Breast epithelium (tissue), 4 donors: ENCODE measurements at regions not wholly inside any gene's neighbourhood (a gene's known extent, or its start where the extent isn't known, plus 50 kb on each side); places are given as distances from the start of the nearest gene placed in this dataset.

Experiments used
- DNase-seq, 2 donors: peaks; one replicate each; pipeline ENCODE4 v3.0.0-alpha.2; 2019; ENCODE audit warnings: low spot score in 2 of 2
- H3K27ac ChIP-seq, 2 donors: fragments of 200-600 bp; sonication (generic) in 1 of 2; one replicate each; pipeline ENCODE4 v1.5.1; 2016 to 2019; ENCODE audit warnings: mild to moderate bottlenecking in 1 of 2
- H3K27me3 ChIP-seq, 2 donors: fragments of 200-600 bp; sonication (generic) in 1 of 2; one replicate each; pipeline versions ENCODE4 v1.5.1 to v1.6.0; 2017 to 2019; ENCODE audit warnings: control low read depth in 1 of 2, mild to moderate bottlenecking in 1 of 2
- H3K36me3 ChIP-seq: fragments of 200-600 bp; one replicate; pipeline ENCODE4 v1.5.1; 2019
- H3K4me1 ChIP-seq, 2 donors: fragments of 200-600 bp; sonication (generic); one replicate each; pipeline ENCODE4 v1.5.1; 2016 to 2019; ENCODE audit warnings: control low read depth in 1 of 2
- H3K4me3 ChIP-seq, 3 donors: fragments of 200-600 bp; sonication (generic); 1 replicate in 2 of 3; 2 replicates in 1 of 3; pipeline ENCODE4 v1.5.1; 2016 to 2019; ENCODE audit warnings: mild to moderate bottlenecking in 3 of 3, moderate library complexity in 2 of 3
- H3K9me3 ChIP-seq, 2 donors: fragments of 200-600 bp; sonication (generic) in 1 of 2; one replicate each; pipeline ENCODE4 v1.5.1; 2016 to 2019; ENCODE audit warnings: control low read depth in 1 of 2
- CTCF ChIP-seq, 3 donors: fragments of 450-650 bp; IDR thresholded peaks; one replicate each; pipeline ENCODE4 v1.5.1; 2016 to 2017; ENCODE audit warnings: antibody characterized with exemption in 3 of 3, mild to moderate bottlenecking in 3 of 3, moderate library complexity in 3 of 3
- POLR2A ChIP-seq: fragments of 450-650 bp; IDR thresholded peaks from one replicate; pipeline ENCODE4 v1.6.1; 2016; ENCODE audit warnings: antibody characterized with exemption, mild to moderate bottlenecking, moderate library complexity
- POLR2AphosphoS5 ChIP-seq, 3 donors: sonication (generic); formaldehyde crosslinking; IDR thresholded peaks; one replicate each; pipeline ENCODE4 v1.6.1; 2017; ENCODE audit warnings: antibody characterized with exemption in 3 of 3
- intact Hi-C: fragments of 100-400 bp; cut with DNase I; formaldehyde crosslinking; loops from one replicate; pipeline ENCODE4 v1.15.1; 2023; ENCODE audit warnings: low total_unique reads

DNA sequence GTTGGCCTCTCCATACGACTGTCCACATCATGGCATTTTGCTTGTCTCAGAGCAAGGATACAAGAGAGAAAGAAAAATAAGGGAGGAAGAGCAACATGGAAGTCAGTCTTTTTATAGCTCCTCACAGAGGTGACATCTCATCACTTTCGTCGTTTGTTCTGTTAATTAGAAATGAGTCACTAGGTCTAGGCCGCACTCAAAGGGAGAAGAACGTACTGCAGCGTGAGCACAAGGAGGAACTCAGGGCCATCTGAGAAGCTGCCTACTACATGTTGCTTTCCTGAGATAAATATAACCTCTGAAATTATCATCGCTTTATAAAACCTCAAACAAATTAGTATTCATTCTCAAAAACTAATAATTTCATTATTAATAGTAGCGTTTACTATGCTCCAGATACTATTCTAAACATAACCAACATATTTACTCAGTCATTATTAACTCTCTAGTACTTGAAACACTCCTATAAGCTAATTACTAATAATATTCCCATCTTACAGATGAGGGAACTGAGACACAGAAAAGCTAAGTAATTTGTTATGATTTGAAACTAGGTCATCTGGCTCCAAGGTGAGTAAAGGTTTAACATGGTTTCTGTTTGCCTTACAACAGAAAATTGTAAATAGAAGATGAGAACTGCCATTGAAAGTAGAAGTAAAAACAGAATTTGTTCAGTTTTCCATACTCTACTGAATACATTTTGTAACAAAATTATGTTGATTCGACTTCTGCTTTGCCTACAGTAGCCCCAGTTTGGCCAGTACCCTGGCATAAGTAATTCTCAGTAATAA is 213.2 kb upstream of the UGT8 start:
- no peak for DNase-seq
- Histone ChIP-seq H3K36me3 (no peaks in the 10 kb centered on the region), H3K4me1 (no peaks in the 10 kb centered on the region), H3K4me3 (no peak overlapping the region), H3K27ac (no peak overlapping the region), H3K9me3 (no peaks in the 10 kb centered on the region), H3K27me3 (no peaks in the 10 kb centered on the region)
- intact Hi-C loops: no loop called here
- TF ChIP-seq POLR2AphosphoS5 (IDR thresholded peaks at IDR 0.05) (no peak), CTCF (IDR thresholded peaks at IDR 0.05) (no peak), POLR2A (no peak)

DNA sequence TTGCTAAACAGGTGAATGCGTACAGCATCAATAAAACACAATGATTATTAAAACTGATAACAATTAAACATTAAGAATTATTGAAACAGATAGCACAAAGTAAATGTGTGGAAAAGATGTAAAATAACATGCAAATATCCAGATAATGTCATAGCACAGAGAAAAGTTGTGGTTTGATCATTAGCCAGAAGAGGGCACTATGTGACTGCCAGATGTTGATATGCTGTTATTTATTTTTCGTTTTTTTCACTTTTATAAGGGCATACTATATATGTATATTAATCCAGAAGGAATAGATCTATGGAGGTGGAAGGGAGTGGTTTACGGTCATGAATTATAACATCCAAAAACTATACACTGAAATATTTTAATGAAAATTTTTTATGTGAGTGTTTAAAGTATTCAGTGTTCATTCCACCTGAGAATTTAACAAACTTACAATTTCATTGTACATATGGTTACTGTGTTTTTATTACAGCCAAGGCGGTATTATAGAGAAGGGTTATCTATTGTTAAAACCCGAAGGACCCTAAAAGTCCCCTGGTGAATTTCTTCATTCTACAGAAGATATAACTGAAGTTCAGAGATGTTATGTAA is 211.9 kb upstream of the UGT8 start:
- TF ChIP-seq POLR2A (no peak), CTCF (IDR thresholded peaks at IDR 0.05) (peak in 2 of 3 donors; percentile 48 to 53), POLR2AphosphoS5 (IDR thresholded peaks at IDR 0.05) (no peak)
- H3K4me1 ChIP-seq: no peaks in the 10 kb centered on the region
- no peak overlapping the region for H3K4me3 ChIP-seq
- DNase-seq: no peak
- no peak overlapping the region for H3K27ac ChIP-seq
- intact Hi-C loops: no loop called here
- H3K9me3 ChIP-seq: no peaks in the 10 kb centered on the region
- H3K27me3 ChIP-seq: no peaks in the 10 kb centered on the region
- no peaks in the 10 kb centered on the region for H3K36me3 ChIP-seq

GRCh38 chr4:114389070-114389685 is 209.4 kb upstream of the UGT8 start:
- Histone ChIP-seq H3K27me3 (no peaks in the 10 kb centered on the region), H3K36me3 (no peaks in the 10 kb centered on the region), H3K4me3 (no peak overlapping the region), H3K9me3 (no peaks in the 10 kb centered on the region), H3K4me1 (no peaks in the 10 kb centered on the region), H3K27ac (no peak overlapping the region)
- no peak for TF ChIP-seq POLR2A
- intact Hi-C loops: no loop called here
- no peak for DNase-seq

- TF ChIP-seq POLR2AphosphoS5 (IDR thresholded peaks at IDR 0.05) (no peak), POLR2A (no peak), CTCF (IDR thresholded peaks at IDR 0.05) (no peak)
- H3K27me3 ChIP-seq: no peaks in the 10 kb centered on the region
- H3K27ac ChIP-seq: no peak overlapping the region
- no peaks in the 10 kb centered on the region for H3K4me1 ChIP-seq
- no peaks in the 10 kb centered on the region for H3K36me3 ChIP-seq
- no peak overlapping the region for H3K4me3 ChIP-seq
- DNase-seq: no peak
- intact Hi-C loops: no loop called here
- no peaks in the 10 kb centered on the region for H3K9me3 ChIP-seq
These were observed 205.1 kb upstream of the UGT8 start for GRCh38 chr4:114393295-114394038.

DNA sequence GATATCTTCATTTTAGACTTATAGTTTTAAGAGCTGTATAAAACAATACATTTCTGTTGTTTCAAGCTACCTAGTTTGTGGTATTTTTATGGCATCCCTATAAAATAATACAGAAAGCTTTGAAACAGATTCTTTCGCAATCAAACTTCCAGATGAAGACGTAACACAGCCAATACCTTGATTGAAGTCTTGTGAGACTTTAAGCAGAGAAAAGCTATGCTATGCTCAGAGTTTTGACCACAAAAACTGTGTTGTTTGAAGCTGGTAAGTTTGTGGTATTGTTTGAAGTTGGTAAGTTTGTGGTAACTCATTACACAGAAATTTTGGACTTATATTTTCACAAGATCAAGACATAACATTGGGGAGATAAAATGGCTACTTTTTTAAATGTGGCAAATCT is 201.8 kb upstream of the UGT8 start:
- Histone ChIP-seq H3K4me3 (no peak overlapping the region), H3K27ac (no peak overlapping the region), H3K9me3 (no peaks in the 10 kb centered on the region), H3K27me3 (no peaks in the 10 kb centered on the region), H3K4me1 (no peaks in the 10 kb centered on the region), H3K36me3 (no peaks in the 10 kb centered on the region)
- TF ChIP-seq CTCF (IDR thresholded peaks at IDR 0.05) (no peak), POLR2AphosphoS5 (IDR thresholded peaks at IDR 0.05) (no peak), POLR2A (no peak)
- DNase-seq: no peak
- intact Hi-C loops: no loop called here
